Endothelial cell of umbilical vein (primary cell): ENCODE measurements at regions not wholly inside any gene's neighbourhood (a gene's known extent, or its start where the extent isn't known, plus 50 kb on each side); places are given as distances from the start of the nearest gene placed in this dataset.

Source experiments
- EZH2 ChIP-seq: IDR thresholded peaks from 2 replicates; pipeline ENCODE4 v1.6.1; 2012; ENCODE audit warnings: borderline replicate concordance, low read depth, mild to moderate bottlenecking, moderate library complexity, low read length, inconsistent platforms; ENCODE audit not compliant: severe bottlenecking
- FOS ChIP-seq: IDR thresholded peaks from 2 replicates; pipeline ENCODE4 v1.6.1; 2011; ENCODE audit warnings: mild to moderate bottlenecking, low read length, moderate library complexity, borderline replicate concordance; ENCODE audit not compliant: insufficient read depth
- GATA2 ChIP-seq: IDR thresholded peaks from 2 replicates; pipeline ENCODE4 v1.7.0; 2011; ENCODE audit warnings: low read depth, mild to moderate bottlenecking, moderate library complexity, mixed read lengths, low read length; ENCODE audit not compliant: insufficient read length, insufficient read depth
- POLR2A ChIP-seq: IDR thresholded peaks from 2 replicates; pipeline ENCODE4 v1.6.1; 2012; ENCODE audit warnings: low read depth, mild to moderate bottlenecking, control low read depth, low read length
- POLR2AphosphoS5 ChIP-seq: IDR thresholded peaks from 2 replicates; pipeline ENCODE4 v1.6.1; 2012; ENCODE audit warnings: low read depth, mild to moderate bottlenecking, control low read depth, low read length, moderate library complexity; ENCODE audit not compliant: insufficient read depth
- TF ChIP-seq, protein P1 (sequence below), 2 donors: IDR thresholded peaks; 1 replicate in 1 of 2; 2 replicates in 1 of 2; pipeline ENCODE4 v1.5.1; 2011; ENCODE audit warnings: low read length in 2 of 2, mild to moderate bottlenecking in 2 of 2, moderate library complexity in 2 of 2, control low read depth in 1 of 2, inconsistent platforms in 1 of 2, low read depth in 1 of 2; ENCODE audit not compliant: insufficient read depth in 1 of 2; ENCODE audit errors: extremely low read depth in 1 of 2
- TF ChIP-seq, protein P2 (sequence below): IDR thresholded peaks from 2 replicates; pipeline ENCODE4 v1.6.1; 2011; ENCODE audit not compliant: insufficient read depth, insufficient read length

DNA sequence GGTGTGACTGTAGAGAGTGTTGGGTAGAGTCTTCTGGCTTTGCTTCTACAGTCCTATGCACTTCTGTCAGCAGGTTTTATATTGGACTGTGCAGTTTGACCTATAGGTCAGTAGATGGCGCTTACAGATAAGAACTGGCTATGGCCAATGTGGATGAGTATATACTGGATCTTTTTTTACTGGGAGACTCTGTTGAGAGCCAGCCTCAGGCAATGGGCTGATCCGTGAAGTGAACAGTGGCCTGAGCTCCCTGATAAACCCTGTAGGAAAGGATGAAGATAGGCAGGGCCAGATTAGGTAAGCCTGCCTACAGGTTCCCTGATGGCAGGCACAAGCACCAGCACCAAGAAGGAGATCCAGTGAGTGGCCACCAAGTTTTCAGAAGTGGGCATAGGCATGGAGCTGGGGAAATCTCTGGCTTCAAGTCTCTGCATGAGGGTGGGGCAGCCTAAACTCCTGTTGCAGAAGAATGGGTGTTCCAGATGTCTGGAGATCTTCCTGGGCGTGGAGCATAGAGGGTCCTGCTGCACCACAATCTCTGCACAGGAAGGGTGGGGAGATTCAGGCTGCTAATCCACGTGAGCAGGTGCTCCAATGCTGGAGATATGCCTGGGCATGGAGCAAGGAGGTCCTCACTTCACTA lies 326.0 kb upstream of the SGO1 start:
- TF ChIP-seq, protein P1, sequence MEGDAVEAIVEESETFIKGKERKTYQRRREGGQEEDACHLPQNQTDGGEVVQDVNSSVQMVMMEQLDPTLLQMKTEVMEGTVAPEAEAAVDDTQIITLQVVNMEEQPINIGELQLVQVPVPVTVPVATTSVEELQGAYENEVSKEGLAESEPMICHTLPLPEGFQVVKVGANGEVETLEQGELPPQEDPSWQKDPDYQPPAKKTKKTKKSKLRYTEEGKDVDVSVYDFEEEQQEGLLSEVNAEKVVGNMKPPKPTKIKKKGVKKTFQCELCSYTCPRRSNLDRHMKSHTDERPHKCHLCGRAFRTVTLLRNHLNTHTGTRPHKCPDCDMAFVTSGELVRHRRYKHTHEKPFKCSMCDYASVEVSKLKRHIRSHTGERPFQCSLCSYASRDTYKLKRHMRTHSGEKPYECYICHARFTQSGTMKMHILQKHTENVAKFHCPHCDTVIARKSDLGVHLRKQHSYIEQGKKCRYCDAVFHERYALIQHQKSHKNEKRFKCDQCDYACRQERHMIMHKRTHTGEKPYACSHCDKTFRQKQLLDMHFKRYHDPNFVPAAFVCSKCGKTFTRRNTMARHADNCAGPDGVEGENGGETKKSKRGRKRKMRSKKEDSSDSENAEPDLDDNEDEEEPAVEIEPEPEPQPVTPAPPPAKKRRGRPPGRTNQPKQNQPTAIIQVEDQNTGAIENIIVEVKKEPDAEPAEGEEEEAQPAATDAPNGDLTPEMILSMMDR (IDR thresholded peaks at IDR 0.05; ENCODE audit: extremely low read depth in 1 of 2, insufficient read depth in 1 of 2, low read depth in 1 of 2, low read length in 2 of 2) = peak; percentile 35 to 40
- TF ChIP-seq FOS = no peak
- no peak for TF ChIP-seq EZH2
- TF ChIP-seq, protein P2, sequence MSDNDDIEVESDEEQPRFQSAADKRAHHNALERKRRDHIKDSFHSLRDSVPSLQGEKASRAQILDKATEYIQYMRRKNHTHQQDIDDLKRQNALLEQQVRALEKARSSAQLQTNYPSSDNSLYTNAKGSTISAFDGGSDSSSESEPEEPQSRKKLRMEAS = no peak
- TF ChIP-seq POLR2A = no peak
- no peak for TF ChIP-seq POLR2AphosphoS5
- TF ChIP-seq GATA2 = peak; percentile 24
